NCI-H1694 treated with DMSO at 0.1 percent for 48 hours (cell line): ENCODE measurements at regions not wholly inside any gene's neighbourhood (a gene's known extent, or its start where the extent isn't known, plus 50 kb on each side); places are given as distances from the start of the nearest gene placed in this dataset.
"Not testable (repeated sequence)": the region's sequence is repeated elsewhere in the genome, so short reads cannot be mapped to it uniquely, and the experiment has no call there.

Experiments used
- DNase-seq: peaks from one replicate; lab custom pipeline; 2025; lab: John Stamatoyannopoulos, UW

DNA sequence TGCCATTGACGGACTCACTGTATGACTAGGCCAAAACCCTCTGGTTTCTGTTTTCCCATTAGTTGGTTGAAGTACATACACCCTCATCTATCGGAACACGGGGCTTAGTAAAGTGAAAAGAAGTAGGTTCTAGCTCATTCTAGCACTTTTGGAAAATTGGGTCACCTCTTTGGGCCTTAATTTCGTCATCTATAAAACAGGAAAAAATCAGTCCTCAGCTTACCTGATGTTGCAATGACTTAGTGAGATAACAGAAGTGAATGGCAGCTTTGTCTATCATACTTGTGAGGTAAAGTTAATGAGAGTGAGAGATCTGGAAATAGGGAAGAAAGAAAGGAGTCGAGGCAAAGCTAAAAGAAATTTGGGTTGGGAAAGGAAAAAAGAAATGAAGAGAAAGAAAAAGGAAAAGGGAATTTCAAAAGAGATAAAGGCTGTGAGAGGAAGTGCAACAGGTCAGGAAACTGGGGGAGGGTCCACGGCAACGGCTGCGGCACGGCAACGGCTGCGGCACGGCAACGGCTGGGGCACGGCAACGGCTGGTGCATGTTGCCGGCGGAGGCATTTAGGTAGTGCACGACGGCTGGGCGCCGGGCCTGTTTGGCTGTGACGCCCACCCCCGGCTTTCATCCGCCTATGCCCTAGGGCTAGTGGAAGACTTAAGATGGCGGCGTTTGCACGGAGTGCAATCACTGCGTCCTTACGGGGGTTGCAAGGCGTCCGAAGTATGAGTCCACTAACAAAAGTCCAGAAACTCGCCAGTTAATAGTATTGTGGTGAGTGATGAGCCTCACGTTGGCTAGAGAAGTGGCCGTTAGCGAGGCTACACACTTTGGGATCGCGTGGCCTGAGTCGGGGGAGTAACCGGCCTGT, 91.4 kb upstream of the XIST start:
- DNase-seq, result peak; percentile 78

DNA sequence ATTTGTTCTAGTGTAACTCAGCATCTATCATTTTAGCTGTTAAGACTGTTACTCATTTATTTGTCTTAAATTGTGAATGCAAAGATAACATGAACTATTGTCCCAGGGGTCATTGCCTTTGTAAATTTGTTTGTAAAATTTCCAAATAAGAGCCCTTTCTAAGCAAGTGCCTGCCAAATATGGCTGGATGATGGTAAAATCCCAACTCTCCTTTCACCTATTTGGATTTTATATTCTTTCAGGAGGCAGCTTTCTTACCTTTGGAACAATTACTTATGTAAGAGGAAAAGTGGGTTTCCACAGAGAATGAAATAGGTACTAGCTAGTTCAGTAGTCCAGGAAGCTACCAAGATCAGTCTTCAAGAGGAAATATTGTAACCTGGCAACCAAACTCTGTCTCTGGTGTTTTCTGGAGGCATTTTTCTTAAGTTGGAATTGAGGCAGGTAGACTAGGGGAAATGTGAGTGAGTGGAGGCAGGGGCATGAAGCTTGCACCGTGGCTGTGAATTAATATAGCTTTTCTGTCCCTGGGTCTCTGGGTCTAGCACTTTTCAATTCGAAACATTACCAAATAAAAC, 88.5 kb upstream of the XIST start:
- no peak for DNase-seq

DNA sequence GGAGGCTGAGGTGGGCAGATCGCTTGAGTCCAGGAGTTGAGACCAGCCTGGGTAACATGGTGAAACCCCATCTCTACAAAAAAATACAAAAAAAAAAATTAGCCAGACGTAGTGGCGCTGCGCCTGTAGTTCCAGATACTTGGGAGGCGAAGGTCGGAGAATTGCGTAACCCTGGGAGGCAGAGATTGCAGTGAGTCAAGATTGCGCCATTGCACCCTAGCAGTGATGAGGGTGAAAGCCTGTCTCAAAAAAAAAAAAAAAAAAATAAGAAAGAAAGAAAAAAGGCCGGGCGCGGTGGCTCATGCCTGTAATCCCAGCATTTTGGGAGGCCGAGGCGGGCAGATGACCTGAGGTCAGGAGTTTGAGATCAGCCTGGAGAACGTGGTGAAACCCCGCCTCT, 85.3 kb upstream of the XIST start:
- DNase-seq, result not testable (repeated sequence)

DNA sequence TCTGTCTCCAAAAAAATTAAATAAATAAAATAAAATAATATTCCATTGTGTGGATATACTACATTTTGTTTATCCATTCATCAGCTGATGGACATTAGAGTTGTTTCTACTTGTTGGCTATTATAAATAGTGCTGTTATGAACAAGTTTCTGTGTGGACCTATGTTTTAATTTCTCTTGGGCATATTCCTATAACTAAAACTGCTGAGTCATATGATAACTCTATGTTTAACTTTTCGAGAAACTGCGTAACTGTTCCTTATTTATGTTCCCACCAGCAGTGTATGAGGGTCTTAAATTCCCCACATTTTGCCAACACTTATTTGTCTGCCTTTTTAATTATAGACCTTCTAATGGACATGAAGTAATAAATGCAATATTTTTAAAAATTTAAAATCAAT, 80.0 kb upstream of the XIST start:
- DNase-seq, result no peak

DNA sequence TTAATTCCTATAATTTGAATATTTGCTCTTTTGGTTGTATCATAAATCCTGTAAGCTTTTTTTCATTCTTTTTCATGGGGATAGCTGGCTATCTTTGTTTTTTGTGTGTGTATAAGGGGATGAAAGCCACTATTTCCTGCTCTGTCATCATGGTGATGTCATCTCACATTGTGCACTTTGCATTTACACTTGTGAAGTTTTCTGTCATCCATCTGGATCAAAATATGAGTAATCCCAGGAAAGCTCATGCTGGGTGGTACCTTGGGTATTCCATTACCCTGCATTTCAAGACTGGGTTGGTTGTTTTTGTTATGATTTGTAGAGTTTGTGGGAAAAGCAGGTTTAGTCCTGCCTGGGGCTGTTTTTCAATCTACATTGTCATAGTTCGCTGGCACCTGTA, 77.8 kb upstream of the XIST start:
- no peak for DNase-seq

DNA sequence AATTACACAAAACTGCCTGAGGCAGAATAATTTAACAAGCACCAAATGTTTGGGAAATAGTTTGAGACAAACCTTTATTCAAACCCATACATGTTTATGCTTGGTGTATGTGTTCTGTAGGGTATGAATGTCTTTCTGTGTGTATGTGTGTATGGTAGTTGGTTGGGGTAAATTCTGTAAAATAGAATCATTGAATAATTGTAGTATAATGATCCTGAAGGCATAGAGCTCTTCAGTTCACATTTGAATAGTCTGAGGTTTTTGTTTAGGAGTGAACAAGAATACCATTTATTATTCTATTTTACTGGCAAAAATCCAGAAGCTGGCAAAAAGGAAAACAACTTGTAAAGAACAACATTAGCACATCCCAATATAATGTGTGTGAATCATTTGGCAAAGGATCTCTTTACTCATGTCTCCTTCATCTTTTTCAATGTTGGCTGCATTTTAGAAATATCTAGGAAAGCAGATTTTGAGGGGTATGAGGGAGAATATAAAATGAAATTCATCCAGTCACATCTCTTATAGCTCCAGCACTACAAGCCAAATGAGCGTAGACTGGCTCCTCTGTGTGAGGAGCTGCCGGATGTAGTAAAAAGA, 70.4 kb upstream of the XIST start:
- no peak for DNase-seq

DNA sequence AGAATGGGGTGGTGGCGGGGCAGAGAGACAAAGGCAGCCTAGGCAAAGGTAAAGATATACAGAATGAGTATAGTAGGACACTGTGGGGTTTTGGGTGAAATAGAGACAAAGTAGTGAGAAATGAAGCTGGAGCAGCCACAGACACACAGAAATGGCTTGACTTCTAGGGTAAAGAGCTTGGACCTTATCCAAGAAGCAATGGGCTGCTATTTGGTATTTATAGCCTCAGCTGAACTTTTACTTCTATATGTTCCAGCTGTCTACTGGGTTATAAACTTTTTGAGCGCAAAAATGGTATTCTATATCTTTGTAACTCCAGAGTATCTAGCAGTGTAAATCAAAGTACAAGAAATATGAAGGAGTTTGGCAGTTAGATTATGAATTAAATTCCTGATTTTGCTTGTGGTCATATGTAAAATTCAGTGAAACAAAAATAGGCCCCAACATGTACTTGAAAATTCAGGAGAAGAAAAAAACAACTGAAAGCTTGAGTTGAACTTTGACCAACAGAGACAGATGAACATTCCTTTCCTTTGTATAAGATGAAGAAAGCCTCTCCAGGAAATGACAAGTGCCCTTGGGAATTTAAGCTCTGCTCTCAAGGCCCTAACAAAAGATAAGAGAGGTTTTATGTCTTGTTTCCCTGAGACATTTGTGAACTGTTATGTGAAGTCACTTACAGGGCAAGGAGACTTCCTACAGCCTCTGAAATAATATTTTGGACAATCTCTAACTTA, 64.6 kb upstream of the XIST start:
- DNase-seq, result no peak

DNA sequence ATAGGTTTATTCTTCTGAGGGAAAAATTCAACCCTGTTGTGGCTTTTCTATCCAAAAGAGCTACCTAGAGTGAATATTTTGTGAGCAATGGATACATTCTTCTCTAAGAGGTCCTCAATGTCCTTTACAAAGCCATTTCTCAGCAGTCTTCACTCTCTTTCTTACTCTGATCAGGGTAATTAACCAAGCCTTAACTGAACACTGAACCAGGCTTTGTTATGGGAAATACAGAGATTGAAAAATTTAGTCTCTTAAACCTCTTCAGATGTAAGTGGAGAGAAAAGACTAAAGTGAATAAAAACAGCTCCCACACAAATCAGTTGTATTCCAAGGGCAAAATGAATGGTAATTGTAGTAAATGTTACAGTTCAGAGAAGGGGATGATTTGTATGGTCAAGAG, 64.0 kb upstream of the XIST start:
- DNase-seq, result no peak

DNA sequence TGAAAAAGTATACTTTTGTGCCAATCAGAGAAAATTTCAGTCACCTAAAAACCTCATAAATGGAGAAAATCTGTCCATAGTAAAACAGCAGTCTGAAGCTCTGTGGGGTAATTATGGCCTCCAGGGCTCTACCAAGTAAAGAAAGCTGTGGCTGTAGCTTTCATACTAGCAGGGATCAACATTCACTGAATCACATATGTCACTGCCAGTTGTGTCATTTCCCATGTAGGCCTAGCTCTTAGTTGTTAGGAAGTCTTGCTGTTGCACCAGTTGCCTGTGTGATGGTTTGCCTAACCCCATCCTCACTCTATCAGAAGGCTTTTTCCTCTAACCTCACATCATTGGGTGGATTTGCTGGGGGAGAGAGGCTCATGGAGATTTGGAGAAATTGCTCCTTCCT, 62.3 kb upstream of the XIST start:
- DNase-seq, result not testable (repeated sequence)

DNA sequence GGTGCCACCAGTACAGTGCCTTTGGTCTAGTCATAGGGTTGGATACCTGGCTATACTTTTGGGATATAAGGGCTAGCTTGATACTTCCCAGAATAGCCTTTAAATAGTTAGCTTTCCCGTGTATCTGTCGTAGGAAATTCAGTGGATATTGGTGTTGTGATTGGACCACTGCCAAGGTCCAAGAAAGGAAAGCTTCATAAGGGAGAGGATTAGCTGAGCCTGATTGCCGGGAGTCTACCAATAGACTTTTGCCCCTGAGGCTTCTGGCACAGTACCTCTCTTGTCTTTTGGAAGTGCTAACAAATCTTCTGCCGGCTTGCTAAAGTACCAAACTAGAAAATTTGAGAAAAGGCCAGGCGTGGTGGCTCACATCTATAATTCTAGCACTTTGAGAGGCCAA, 61.1 kb upstream of the XIST start:
- DNase-seq, result no peak

DNA sequence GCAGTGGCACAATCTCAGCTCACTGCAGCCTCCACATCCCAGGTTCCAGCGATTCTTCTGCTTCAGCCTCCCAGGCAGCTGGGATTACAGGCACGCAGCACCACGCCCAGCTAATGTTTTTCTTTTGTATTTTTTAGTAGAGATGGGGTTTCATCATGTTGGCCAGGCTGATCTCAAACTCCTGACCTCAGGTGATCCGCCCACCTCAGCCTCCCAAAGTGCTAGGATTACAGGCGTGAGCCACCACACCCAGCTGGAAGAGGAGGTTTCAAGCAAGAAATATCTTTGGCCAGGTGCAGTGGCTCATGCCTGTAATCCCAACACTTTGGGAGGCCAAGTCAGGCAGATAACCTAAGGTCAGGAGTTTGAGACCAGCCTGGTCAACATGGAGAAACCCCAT, 59.4 kb upstream of the XIST start:
- not testable (repeated sequence) for DNase-seq

DNA sequence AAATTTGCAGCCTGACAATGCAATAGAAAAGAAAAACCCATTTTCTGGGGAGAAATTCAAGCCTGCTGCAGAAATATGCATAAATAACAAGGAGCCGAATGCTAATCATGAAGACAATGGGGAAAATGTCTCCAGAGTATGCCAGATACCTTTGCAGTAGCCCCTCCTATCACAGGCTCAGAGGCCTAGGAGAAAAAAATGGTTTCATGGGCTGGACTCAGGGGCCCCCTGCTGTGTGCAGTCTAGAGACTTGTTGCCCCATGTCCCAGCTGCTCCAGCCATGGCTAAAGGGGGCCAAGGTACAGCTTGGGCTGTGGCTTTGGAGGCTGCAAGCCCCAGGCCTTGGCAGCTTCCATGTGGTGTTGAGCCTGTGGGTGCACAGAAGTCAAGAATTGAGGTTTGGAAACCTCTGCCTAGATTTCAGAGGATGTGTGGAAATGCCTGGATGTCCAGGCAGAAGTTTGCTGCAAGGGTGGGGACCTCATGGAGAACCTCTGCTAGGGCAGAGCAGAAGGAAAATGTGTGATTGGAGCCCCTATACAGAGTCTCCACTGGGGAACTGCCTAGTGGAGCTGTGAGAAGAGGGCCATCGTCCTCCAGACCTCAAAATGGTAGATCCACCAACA, 53.3 kb upstream of the XIST start:
- DNase-seq, result not testable (repeated sequence)

DNA sequence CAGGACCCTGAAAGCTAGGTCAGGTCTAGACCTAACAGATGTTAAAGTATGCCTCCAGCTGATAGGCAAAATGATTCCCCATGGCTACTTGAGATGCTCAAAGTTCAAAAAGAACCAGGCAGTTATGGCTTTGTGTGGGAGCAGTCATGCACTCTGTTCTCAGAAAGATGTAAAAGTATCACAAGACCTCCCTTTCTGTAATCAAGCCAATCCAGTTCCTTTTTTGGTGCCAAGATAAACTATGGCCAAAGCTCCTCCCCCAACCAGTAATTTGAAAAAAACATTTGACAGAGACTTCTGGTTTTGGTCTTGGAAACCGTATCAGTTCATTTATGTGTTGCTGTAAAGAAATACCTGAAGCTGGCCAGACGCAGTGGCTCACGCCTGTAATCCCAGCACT, 51.4 kb upstream of the XIST start:
- DNase-seq, result no peak
